ENCODE measurements at regions not wholly inside any gene's neighbourhood (a gene's known extent, or its start where the extent isn't known, plus 50 kb on each side); places are given as distances from the start of the nearest gene placed in this dataset.

DNA sequence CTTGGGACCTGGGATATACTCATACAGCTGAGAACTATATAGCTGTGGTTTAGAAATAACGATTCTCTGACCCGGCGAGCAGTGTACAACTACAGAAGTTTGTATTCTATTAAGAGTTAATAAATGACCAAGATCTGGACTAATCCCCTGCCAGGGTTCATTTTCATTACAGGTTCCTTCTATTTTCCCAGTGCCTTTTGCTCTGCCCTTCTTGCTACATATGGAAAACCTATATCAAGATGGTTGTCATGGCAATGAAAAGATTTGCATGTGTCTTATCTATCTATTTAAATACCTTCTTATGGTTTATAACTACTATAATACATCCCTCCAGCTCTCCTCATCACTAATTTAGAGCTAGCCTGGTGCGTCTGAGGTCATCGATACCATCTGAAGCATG lies 965.2 kb downstream of the BCL11A start:
- TF ChIP-seq, protein P1, sequence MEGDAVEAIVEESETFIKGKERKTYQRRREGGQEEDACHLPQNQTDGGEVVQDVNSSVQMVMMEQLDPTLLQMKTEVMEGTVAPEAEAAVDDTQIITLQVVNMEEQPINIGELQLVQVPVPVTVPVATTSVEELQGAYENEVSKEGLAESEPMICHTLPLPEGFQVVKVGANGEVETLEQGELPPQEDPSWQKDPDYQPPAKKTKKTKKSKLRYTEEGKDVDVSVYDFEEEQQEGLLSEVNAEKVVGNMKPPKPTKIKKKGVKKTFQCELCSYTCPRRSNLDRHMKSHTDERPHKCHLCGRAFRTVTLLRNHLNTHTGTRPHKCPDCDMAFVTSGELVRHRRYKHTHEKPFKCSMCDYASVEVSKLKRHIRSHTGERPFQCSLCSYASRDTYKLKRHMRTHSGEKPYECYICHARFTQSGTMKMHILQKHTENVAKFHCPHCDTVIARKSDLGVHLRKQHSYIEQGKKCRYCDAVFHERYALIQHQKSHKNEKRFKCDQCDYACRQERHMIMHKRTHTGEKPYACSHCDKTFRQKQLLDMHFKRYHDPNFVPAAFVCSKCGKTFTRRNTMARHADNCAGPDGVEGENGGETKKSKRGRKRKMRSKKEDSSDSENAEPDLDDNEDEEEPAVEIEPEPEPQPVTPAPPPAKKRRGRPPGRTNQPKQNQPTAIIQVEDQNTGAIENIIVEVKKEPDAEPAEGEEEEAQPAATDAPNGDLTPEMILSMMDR (IDR thresholded peaks at IDR 0.05; ENCODE audit: low read depth, low read length), result no peak
- TF ChIP-seq EZH2phosphoT487 (IDR thresholded peaks at IDR 0.05; ENCODE audit: low read depth), result no peak

Data from OCI-LY3 (cell line).